Panc1 (cell line): ENCODE measurements at regions not wholly inside any gene's neighbourhood (a gene's known extent, or its start where the extent isn't known, plus 50 kb on each side); places are given as distances from the start of the nearest gene placed in this dataset.

Experiments
- ATAC-seq: fragments of 200-7000 bp; cut with Tn5 transposase; 2 replicates; pipeline ENCODE4 v1.9.1; 2020; ENCODE audit warnings: mild to moderate bottlenecking, moderate library complexity
- BruUV-seq: library from RNA; stranded (reverse); fragments of 400-500 nt; replicated peaks from 2 replicates; lab custom pipeline; 2021; lab: Mats Ljungman, UMichigan
- CTCF ChIA-PET: fragments of 300-600 bp; sonication (Branson Sonifier 250); formaldehyde crosslinking; loops from one replicate; lab custom pipeline; 2022; ENCODE audit warnings: antibody characterized with exemption; lab: Charles Lee
- POLR2A ChIA-PET: fragments of 300-600 bp; sonication (Branson Sonifier 250); formaldehyde crosslinking; loops from one replicate; lab custom pipeline; 2022; ENCODE audit warnings: antibody characterized with exemption; lab: Charles Lee
- DNase-seq: peaks from one replicate; pipeline ENCODE4 v3.0.0-alpha.2; 2010; ENCODE audit warnings: low read depth, low spot score
- H3K27ac ChIP-seq: 2 replicates; pipeline ENCODE4 v1.5.1; 2011; ENCODE audit warnings: mild to moderate bottlenecking, low read length, inconsistent platforms
- H3K27me3 ChIP-seq: fragments of 200-500 bp; sonication (Bioruptor generic); 2 replicates; pipeline ENCODE4 v1.6.0; 2014; ENCODE audit warnings: low read length, inconsistent platforms; ENCODE audit not compliant: control insufficient read depth, insufficient read depth
- H3K36me3 ChIP-seq: fragments of 200-500 bp; sonication (Bioruptor generic); 2 replicates; pipeline ENCODE4 v1.5.1; 2014; ENCODE audit warnings: inconsistent platforms, mild to moderate bottlenecking, low read length, moderate library complexity; ENCODE audit not compliant: control insufficient read depth, insufficient read depth
- H3K4me1 ChIP-seq: 2 replicates; pipeline ENCODE4 v1.5.1; 2011; ENCODE audit warnings: inconsistent platforms, mild to moderate bottlenecking, low read length, moderate library complexity; ENCODE audit not compliant: control insufficient read depth, insufficient read depth
- H3K4me3 ChIP-seq, 2 experiments: 2 replicates each; pipeline ENCODE4 v1.5.1; 2011 to 2012; ENCODE audit warnings: low read depth in 2 of 2, low read length in 2 of 2, mild to moderate bottlenecking in 2 of 2, inconsistent platforms in 1 of 2, moderate library complexity in 1 of 2
- H3K9me3 ChIP-seq: fragments of 200-500 bp; sonication (Bioruptor generic); 2 replicates; pipeline ENCODE4 v1.5.1; 2014; ENCODE audit warnings: low read depth, mild to moderate bottlenecking, inconsistent platforms, low read length, moderate library complexity; ENCODE audit not compliant: control insufficient read depth, insufficient read depth
- CTCF ChIP-seq: fragments of 450-650 bp; IDR thresholded peaks from 2 replicates; pipeline ENCODE4 v1.5.1; 2017; ENCODE audit warnings: mild to moderate bottlenecking
- POLR2AphosphoS5 ChIP-seq: IDR thresholded peaks from 2 replicates; pipeline ENCODE4 v1.6.1; 2012; ENCODE audit warnings: mild to moderate bottlenecking, low read depth, low read length, moderate library complexity
- SIN3A ChIP-seq: IDR thresholded peaks from 2 replicates; pipeline ENCODE4 v1.6.1; 2012; ENCODE audit warnings: low read depth, mild to moderate bottlenecking, low read length, moderate library complexity, borderline replicate concordance; ENCODE audit not compliant: insufficient read depth
- TCF7L2 ChIP-seq: IDR thresholded peaks from 2 replicates; pipeline ENCODE4 v1.6.1; 2011; ENCODE audit warnings: mild to moderate bottlenecking, low read depth, low read length, inconsistent platforms
- in situ Hi-C: cut with HindIII; loops from 2 replicates; pipeline ENCODE4 v1.10.0; 2016; ENCODE audit warnings: low sequenced_read_pairs, low pct_unique_long_range_greater_than_20kb
- intact Hi-C: fragments of 100-400 bp; cut with micrococcal nuclease; formaldehyde crosslinking; loops from one replicate; pipeline ENCODE4 v1.10.0; 2022; ENCODE audit not compliant: unreplicated experiment
- TF ChIP-seq, protein P1 (sequence below), 2 experiments: IDR thresholded peaks; 2 replicates each; pipeline ENCODE4 v1.6.1; 2011 to 2012; ENCODE audit warnings: low read depth in 2 of 2, control low read depth in 1 of 2, low read length in 1 of 2, mild to moderate bottlenecking in 1 of 2, moderate library complexity in 1 of 2; ENCODE audit not compliant: insufficient read depth in 1 of 2

GRCh38 chr1:38175121-38175520, 128.5 kb upstream of the POU3F1 start:
- ChIA-PET CTCF (no interaction called here), POLR2A (no interaction called here)
- Histone ChIP-seq H3K9me3 (no peaks in the 10 kb centered on the region), H3K4me3 (no peak overlapping the region), H3K4me1 (no peaks in the 10 kb centered on the region), H3K27me3 (no peaks in the 10 kb centered on the region), H3K27ac (no peak overlapping the region), H3K36me3 (no peaks in the 10 kb centered on the region)
- ATAC-seq = no peak
- DNase-seq = no peak
- no TSS peak for BruUV-seq
- in situ Hi-C loops = no loop called here
- intact Hi-C loops = no loop called here
- TF ChIP-seq CTCF (no peak), POLR2AphosphoS5 (no peak), TCF7L2 (no peak), SIN3A (no peak)
- TF ChIP-seq, protein P1, sequence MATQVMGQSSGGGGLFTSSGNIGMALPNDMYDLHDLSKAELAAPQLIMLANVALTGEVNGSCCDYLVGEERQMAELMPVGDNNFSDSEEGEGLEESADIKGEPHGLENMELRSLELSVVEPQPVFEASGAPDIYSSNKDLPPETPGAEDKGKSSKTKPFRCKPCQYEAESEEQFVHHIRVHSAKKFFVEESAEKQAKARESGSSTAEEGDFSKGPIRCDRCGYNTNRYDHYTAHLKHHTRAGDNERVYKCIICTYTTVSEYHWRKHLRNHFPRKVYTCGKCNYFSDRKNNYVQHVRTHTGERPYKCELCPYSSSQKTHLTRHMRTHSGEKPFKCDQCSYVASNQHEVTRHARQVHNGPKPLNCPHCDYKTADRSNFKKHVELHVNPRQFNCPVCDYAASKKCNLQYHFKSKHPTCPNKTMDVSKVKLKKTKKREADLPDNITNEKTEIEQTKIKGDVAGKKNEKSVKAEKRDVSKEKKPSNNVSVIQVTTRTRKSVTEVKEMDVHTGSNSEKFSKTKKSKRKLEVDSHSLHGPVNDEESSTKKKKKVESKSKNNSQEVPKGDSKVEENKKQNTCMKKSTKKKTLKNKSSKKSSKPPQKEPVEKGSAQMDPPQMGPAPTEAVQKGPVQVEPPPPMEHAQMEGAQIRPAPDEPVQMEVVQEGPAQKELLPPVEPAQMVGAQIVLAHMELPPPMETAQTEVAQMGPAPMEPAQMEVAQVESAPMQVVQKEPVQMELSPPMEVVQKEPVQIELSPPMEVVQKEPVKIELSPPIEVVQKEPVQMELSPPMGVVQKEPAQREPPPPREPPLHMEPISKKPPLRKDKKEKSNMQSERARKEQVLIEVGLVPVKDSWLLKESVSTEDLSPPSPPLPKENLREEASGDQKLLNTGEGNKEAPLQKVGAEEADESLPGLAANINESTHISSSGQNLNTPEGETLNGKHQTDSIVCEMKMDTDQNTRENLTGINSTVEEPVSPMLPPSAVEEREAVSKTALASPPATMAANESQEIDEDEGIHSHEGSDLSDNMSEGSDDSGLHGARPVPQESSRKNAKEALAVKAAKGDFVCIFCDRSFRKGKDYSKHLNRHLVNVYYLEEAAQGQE (IDR thresholded peaks at IDR 0.05; ENCODE audit: insufficient read depth in 1 of 2, low read depth in 2 of 2, low read length in 1 of 2) = no peak

- TF ChIP-seq POLR2AphosphoS5 (no peak), SIN3A (no peak), TCF7L2 (no peak), CTCF (no peak)
- TF ChIP-seq, protein P1 (IDR thresholded peaks at IDR 0.05; ENCODE audit: insufficient read depth in 1 of 2, low read depth in 2 of 2, low read length in 1 of 2) = no peak
- Histone ChIP-seq H3K4me1 (no peaks in the 10 kb centered on the region), H3K27ac (no peak overlapping the region), H3K9me3 (no peaks in the 10 kb centered on the region), H3K4me3 (no peak overlapping the region), H3K36me3 (no peaks in the 10 kb centered on the region), H3K27me3 (no peaks in the 10 kb centered on the region)
- in situ Hi-C loops = no loop called here
- intact Hi-C loops = no loop called here
- ATAC-seq (no peak), DNase-seq (no peak)
- ChIA-PET CTCF (no interaction called here), POLR2A (no interaction called here)
- no TSS peak for BruUV-seq
Observed at GRCh38 chr1:38173848-38174247, 127.3 kb upstream of the POU3F1 start.
